ENCODE measurements at regions not wholly inside any gene's neighbourhood (a gene's known extent, or its start where the extent isn't known, plus 50 kb on each side); places are given as distances from the start of the nearest gene placed in this dataset.
"Not testable (repeated sequence)": the region's sequence is repeated elsewhere in the genome, so short reads cannot be mapped to it uniquely, and the experiment has no call there.

GRCh38 chr4:81786766-81787165 lies 315.1 kb upstream of the RASGEF1B start:
- Mint-ChIP-seq H3K27ac (no peak overlapping the region), H3K4me3 (no peak overlapping the region), H3K36me3 (no peaks in the 10 kb centered on the region)

GRCh38 chr4:81786063-81786763 lies 314.5 kb upstream of the RASGEF1B start:
- peak in 1 of 2 experiments; percentile 39 for DNase-seq (ENCODE audit: low spot score in 2 of 2, unreplicated experiment in 2 of 2)
- no peak overlapping the region for H3K4me3 Mint-ChIP-seq
- TF ChIP-seq, protein P1, sequence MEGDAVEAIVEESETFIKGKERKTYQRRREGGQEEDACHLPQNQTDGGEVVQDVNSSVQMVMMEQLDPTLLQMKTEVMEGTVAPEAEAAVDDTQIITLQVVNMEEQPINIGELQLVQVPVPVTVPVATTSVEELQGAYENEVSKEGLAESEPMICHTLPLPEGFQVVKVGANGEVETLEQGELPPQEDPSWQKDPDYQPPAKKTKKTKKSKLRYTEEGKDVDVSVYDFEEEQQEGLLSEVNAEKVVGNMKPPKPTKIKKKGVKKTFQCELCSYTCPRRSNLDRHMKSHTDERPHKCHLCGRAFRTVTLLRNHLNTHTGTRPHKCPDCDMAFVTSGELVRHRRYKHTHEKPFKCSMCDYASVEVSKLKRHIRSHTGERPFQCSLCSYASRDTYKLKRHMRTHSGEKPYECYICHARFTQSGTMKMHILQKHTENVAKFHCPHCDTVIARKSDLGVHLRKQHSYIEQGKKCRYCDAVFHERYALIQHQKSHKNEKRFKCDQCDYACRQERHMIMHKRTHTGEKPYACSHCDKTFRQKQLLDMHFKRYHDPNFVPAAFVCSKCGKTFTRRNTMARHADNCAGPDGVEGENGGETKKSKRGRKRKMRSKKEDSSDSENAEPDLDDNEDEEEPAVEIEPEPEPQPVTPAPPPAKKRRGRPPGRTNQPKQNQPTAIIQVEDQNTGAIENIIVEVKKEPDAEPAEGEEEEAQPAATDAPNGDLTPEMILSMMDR (IDR thresholded peaks at IDR 0.05; ENCODE audit: unreplicated experiment), result no peak
- no peaks in the 10 kb centered on the region for H3K9me3 Mint-ChIP-seq
- peaks cover 41% of the 10 kb centered on the region for H3K4me1 Mint-ChIP-seq
- H3K36me3 Mint-ChIP-seq, result no peaks in the 10 kb centered on the region
- H3K27me3 Mint-ChIP-seq (ENCODE audit: low read depth), result no peaks in the 10 kb centered on the region
- peak overlapping the region; percentile 60 for H3K27ac Mint-ChIP-seq

More at GRCh38 chr4:81786766-81787165, 315.1 kb upstream of the RASGEF1B start:
- TF ChIP-seq, protein P1 (IDR thresholded peaks at IDR 0.05; ENCODE audit: unreplicated experiment), result no peak
- Mint-ChIP-seq H3K27me3 (ENCODE audit: low read depth) (no peaks in the 10 kb centered on the region), H3K4me1 (peaks cover 41% of the 10 kb centered on the region), H3K9me3 (no peaks in the 10 kb centered on the region)
- DNase-seq (ENCODE audit: low spot score in 2 of 2, unreplicated experiment in 2 of 2), result no peak

DNA sequence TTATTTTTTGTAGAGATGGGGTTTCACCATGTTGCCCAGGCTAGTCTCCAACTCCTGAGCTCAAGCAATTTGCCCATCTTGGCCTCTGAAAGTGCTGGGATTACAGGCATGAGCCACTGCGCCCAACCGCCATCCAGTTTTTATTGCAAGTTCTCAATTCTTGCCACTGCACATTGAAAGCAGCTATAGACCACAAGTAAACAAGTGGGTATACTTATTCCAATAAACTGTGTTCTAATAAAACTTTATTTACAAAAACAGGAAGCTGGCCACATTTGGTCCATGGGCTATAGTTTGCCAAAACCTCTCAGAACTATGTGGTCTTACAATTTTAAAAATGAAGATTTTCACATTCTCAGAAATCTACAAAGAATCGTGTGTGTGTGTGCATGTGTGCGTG lies 313.6 kb upstream of the RASGEF1B start:
- DNase-seq (ENCODE audit: low spot score in 2 of 2, unreplicated experiment in 2 of 2), result no peak
- no peaks in the 10 kb centered on the region for H3K36me3 Mint-ChIP-seq
- H3K27me3 Mint-ChIP-seq (ENCODE audit: low read depth), result no peaks in the 10 kb centered on the region
- no peak overlapping the region for H3K27ac Mint-ChIP-seq
- H3K4me1 Mint-ChIP-seq, result peaks cover 41% of the 10 kb centered on the region
- TF ChIP-seq, protein P1 (IDR thresholded peaks at IDR 0.05; ENCODE audit: unreplicated experiment), result no peak
- H3K4me3 Mint-ChIP-seq, result no peak overlapping the region
- no peaks in the 10 kb centered on the region for H3K9me3 Mint-ChIP-seq

DNA sequence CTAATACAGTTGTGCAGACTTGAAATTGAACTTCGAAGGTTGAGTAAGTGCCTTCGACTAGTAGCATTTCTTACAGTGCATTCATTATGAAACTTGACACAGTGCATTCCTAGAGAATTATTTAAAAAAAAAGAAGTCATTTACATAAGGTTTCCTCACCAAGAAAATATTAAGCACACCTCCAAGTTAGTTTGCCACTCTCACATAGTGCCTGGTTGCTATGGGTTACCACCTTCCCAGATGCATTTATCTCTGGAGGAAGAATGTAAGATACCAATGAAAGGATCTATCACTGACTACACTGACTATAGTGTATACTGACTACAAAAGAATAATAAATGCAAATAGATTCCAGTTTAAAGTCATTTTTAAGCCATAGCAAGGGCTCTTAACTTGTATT lies 311.9 kb upstream of the RASGEF1B start:
- H3K27me3 Mint-ChIP-seq (ENCODE audit: low read depth), result no peaks in the 10 kb centered on the region
- H3K9me3 Mint-ChIP-seq, result no peaks in the 10 kb centered on the region
- DNase-seq (ENCODE audit: low spot score in 2 of 2, unreplicated experiment in 2 of 2), result no peak
- no peak overlapping the region for H3K27ac Mint-ChIP-seq
- no peak overlapping the region for H3K4me3 Mint-ChIP-seq
- H3K4me1 Mint-ChIP-seq, result peaks cover 34% of the 10 kb centered on the region
- TF ChIP-seq, protein P1 (IDR thresholded peaks at IDR 0.05; ENCODE audit: unreplicated experiment), result no peak
- H3K36me3 Mint-ChIP-seq, result no peaks in the 10 kb centered on the region

GRCh38 chr4:81781799-81782198 lies 310.1 kb upstream of the RASGEF1B start:
- no peak for DNase-seq (ENCODE audit: low spot score in 2 of 2, unreplicated experiment in 2 of 2)
- TF ChIP-seq, protein P1 (IDR thresholded peaks at IDR 0.05; ENCODE audit: unreplicated experiment), result no peak
- Mint-ChIP-seq H3K4me1 (peaks cover 27% of the 10 kb centered on the region), H3K36me3 (no peaks in the 10 kb centered on the region), H3K27me3 (ENCODE audit: low read depth) (no peaks in the 10 kb centered on the region), H3K9me3 (no peaks in the 10 kb centered on the region), H3K27ac (no peak overlapping the region), H3K4me3 (no peak overlapping the region)

DNA sequence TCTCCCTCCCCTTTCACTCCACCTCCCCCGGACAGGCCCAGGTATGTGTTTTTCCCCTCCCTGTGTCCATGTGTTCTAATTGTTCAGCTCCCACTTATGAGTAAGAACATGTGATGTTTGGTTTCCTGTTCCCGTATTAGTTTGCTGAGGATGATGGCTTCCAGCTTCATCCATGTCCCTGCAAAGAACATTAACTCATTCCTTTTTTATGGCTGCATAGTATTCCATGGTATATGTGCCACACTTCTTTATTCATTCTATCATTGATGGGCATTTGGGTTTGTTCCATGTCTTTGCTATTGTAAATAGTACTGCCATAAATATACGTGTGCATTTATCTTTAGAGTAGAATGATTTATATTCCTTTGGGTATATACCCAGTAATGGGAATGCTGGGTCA lies 306.0 kb upstream of the RASGEF1B start:
- H3K4me1 Mint-ChIP-seq; H3K27ac Mint-ChIP-seq; H3K27me3 Mint-ChIP-seq (ENCODE audit: low read depth); DNase-seq (ENCODE audit: low spot score in 2 of 2, unreplicated experiment in 2 of 2); H3K4me3 Mint-ChIP-seq; H3K36me3 Mint-ChIP-seq; H3K9me3 Mint-ChIP-seq: not testable (repeated sequence)
